UCSD-AML1 (cell line): ENCODE measurements at regions not wholly inside any gene's neighbourhood (a gene's known extent, or its start where the extent isn't known, plus 50 kb on each side); places are given as distances from the start of the nearest gene placed in this dataset.

Experiments
- DNase-seq: peaks from one replicate; lab custom pipeline; 2025; ENCODE audit not compliant: unreplicated experiment; lab: John Stamatoyannopoulos, UW

DNA sequence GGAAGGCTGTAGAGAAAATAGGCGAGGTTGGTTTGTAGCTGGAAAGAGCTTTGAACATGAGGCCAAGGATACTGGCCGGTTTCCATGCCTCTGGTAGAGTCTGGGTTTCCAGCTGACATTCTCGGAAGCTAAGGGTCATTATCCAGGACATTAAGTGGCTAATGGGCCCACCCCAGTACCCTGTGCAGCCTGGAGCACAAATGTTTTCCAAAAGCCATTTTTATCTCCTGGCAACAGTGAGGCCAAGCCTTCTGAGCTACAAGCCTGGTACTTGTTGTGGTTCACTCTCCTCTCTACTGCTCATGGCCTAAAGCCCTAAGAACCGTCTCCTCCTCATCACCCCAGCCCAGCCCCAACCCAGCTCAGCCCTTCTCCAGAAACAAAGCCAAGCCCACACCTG is 122.9 kb downstream of the DMRTA2 start:
- no peak for DNase-seq

DNA sequence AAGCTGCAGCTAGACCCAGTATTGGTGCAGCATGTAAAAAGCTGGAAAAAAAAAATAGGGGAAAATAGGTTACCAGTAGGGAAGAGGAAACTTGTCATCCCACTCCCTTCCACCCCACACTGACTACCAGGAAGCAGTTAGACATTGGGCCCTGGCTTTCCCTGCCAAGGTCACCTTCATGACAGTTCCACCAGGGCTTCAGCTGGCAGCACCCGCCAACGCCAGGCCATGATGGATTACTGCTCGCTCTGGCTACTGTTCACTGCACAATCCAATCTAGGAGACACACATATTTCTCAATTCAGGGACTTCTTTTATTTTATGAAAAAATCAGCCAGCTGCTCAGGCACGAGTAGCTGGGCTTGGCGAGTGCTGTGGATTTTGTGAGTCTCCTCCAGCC is 127.7 kb downstream of the DMRTA2 start:
- DNase-seq: no peak

- no peak for DNase-seq
Measured at GRCh38 chr1:50292276-50292675, 131.0 kb downstream of the DMRTA2 start.

DNA sequence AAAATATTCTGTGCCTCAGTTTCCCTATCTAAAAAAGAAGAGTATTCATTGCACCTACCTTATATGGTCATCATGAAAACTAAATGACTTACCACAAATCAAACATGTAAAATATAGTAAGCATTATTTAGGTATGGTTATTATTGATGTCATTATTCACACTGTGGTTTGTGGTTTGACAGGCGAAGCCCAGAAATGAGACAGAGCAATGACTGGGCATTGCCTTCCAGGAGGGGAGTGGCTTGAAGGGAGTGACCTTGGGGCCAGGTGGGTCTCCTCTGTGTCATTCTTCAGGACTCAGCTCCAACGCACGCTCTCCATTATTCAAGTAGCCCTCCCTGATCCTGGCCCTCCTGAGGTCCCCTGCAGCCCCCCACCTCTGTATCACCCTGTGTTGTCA is 133.7 kb downstream of the DMRTA2 start:
- DNase-seq: no peak

GRCh38 chr1:50285994-50286393 is 137.2 kb downstream of the DMRTA2 start:
- no peak for DNase-seq

GRCh38 chr1:50279622-50280330 is 143.5 kb downstream of the DMRTA2 start:
- peak; percentile 28 for DNase-seq

GRCh38 chr1:50278961-50279360 is 144.3 kb downstream of the DMRTA2 start:
- no peak for DNase-seq

DNA sequence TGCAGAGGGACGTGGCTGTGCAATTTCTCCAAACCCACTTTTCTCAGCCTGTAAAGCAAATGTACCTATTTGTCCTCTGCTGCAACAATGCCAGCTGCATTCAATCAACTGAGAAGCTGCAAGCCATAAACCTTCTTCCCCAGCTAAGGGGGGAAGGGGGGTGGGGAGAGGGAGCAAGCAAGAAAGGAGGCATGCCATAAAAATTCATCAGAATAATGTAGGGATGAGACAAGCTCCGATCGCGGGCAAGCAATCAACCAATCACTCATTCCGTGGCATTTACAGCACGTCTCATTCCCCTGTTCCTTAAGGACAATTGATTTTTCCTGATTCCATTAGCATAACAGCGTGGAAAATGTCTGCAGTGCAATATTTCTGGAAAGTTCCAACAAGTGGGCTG is 144.8 kb downstream of the DMRTA2 start:
- no peak for DNase-seq

- DNase-seq: no peak
Measured at GRCh38 chr1:50275566-50275965, 147.7 kb downstream of the DMRTA2 start.

- DNase-seq: no peak
Measured at GRCh38 chr1:50272912-50273311, 150.3 kb downstream of the DMRTA2 start.

- DNase-seq: peak; percentile 29
Measured at GRCh38 chr1:50271968-50272578, 151.2 kb downstream of the DMRTA2 start.

GRCh38 chr1:50271337-50271736 is 151.9 kb downstream of the DMRTA2 start:
- no peak for DNase-seq

DNA sequence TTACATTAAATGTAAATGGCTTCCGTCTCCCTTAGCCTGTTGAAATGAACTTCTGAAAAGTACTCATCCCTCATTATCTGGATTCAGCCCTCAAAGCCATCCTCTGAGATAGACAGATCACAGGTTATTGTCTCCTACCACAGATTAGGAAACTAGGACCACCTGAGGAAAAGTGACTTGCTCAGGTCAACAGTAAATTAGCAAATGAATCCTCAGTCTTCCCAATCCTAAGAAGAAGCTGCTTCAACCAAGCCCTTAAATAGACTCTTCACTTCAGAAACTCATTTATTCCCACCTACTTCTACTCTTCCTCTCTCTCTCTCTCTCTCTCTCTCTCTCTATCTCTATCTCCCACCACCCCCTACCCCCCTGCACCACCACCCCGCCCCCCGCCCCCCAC is 152.3 kb downstream of the DMRTA2 start:
- DNase-seq: no peak

DNA sequence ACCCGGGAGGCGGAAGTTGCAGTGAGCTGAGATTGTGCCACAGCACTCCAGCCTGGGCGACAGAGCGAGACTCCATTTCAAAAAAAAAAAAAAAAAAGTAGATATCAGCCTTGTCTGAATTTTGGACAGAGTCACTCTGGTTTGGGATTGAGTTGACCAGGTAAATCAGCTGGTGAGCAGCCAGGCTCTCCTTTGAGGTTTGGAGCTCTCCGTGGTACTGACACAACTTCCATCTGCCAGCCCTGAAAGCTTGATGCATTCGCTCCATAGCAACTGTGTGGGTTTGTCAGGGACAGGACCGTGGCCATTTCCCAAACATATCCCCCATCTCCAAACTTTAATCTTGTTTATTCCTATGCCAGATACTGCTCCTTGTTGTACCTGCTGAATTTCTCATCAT is 155.2 kb downstream of the DMRTA2 start:
- DNase-seq: no peak

DNA sequence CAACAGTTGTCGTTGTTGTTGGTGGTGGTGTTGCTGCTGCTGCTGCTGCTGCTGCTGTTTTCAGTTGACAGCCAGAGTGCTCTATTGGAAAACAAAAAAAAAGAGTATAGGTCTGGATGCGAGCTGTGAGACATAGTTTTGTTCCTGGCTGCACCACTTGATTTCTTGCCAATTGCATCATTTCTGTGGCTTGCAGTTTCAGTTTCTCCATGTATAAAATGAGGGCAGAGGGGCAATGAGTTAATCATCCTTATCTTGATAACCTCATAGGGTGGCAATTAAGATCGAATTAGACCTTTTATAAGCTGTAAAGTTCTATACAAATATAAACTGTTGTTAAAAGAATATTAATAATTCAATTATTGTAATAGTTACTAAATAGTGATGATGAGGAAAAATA is 156.7 kb downstream of the DMRTA2 start:
- DNase-seq: no peak

- no peak for DNase-seq
Measured at GRCh38 chr1:50265790-50266314, 157.1 kb downstream of the ELAVL4 start.

DNA sequence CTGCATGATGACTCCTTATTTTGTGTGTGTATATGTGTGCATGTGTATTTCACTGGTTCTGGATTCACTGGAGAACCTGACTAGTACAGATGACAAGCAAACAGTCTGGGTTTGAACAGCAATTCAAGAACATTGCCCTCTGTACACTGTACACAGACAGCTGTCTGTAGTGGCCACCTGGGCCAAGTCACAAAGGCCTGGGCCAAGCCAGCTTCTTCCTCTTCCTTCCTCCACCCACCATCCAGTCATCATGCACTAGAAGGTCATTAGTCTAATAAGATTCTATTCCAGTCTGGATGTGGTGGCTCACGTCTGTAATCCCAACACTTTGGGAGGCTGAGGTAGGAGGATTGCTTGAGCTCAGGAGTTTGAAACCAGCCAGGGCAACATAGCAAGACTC is 155.9 kb downstream of the ELAVL4 start:
- no peak for DNase-seq

DNA sequence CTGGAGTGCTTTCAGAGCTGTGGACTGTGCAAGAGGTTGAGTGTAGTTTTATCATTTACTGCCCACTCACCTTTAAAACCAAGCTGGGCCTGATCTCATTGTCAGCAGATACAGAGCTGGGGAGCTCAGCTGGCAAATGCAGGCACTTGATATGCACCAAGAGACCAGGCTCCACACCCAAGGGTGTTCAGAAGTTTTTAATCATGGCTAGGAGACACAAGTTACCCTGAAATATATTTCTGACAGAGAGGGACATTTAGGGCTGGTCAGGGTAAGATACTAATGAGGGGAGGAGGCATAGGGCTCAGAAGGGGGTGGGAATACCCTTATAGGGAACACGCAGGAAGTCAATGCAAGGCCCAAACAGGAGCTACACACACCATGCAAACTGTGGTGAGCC is 153.7 kb downstream of the ELAVL4 start:
- no peak for DNase-seq

GRCh38 chr1:50261951-50262350 is 153.2 kb downstream of the ELAVL4 start:
- DNase-seq: no peak

DNA sequence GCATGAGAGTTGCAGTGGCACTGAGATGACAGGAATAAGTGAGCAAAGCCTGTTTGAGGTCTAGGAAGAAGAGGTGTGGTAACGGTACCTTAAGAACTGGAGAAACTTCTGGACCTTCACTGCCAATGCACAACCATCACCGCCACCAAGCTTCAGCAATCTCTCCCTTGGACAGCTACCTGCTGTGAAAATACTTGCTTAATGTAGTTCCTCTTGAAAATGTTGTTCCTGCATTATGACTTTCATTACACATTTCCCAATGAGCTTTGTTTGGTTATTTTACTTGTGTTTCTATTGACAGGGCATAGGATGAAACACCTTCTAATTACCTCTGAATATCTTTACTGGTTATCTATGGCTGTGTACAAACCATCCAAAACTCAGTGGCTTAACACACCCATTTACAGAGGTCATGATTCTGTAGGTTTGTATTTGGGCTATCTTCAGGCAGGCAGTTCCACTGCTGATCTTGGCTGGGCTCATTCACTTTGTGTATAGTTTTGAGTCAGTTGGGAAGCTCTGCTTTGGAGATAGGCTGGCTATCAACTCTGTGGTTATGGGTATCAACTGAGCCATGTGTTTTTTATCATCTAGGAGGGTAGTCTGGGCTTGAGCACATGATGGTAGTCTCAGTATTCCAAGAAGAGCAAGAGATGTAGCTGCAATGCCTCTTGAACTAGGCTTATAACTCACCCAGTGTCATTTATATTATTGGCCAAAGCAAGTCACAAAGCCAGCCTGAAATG is 149.4 kb downstream of the ELAVL4 start:
- DNase-seq: no peak

DNA sequence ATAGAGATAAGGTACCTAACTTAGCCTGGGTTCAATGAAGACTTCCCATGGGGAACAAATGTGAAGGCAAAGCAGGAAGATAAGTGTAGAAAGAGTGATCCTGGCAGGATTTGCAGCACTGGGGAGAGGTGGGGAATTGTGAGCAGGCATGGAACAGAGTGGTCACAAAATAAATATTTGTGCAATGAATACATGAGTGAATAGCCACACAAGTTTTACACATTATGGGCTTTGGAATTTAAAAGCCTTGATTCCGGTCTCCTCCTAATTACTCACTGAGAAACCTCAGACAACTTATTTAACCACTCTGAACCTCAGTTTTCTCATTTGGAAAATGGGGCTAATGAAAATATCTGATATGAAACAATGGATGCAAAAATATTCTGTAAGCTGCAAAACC is 148.3 kb downstream of the ELAVL4 start:
- DNase-seq: no peak
